ENCODE measurements at regions not wholly inside any gene's neighbourhood (a gene's known extent, or its start where the extent isn't known, plus 50 kb on each side); places are given as distances from the start of the nearest gene placed in this dataset.

DNA sequence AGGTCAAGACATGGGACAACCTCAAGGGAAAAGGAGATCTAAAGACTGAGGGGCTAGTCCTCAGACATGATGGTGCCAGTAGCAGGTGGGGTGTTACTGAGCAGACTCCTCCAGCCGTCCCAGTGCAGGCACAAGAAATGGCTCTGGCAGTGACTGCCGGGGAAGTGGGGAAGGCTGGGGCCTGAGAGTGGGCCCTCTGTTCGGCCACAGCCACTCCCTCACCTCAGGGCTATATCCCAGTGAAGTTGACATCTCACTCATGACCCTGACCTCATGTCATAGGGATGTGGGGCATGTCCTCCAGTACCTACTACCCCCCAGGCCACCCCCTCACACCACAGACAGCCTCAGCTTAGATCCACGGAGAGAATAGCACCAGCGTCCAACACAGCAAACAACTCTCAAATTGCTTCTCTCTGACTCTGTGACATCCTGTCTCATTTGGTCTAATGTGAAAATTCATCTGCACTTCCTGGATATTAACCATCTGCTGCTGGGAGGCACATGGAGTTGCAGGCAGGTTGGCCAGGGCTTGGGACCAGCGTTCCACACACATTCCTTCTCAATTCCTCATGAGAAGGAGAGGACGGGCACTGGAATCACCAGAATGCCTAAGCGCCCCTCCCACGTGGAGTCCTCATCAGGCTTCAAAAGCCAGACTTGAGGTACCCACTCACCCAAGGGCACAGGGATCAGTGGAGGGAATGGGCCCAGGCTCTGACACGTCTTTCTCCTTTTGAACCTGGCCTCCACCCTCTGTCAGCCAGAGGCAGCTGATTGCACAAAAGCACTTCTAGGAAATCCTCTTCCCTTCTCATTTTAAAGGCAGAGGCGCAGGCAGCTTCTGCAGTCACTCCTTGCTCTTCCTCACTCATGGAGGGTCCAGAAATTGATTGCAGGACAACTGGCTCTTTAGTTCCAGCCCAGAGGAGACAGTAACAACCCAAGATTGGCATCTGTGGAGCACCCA lies 163.6 kb upstream of the CST7 start:
- H3K27ac ChIP-seq: no peak overlapping the region
- DNase-seq (ENCODE audit: low spot score): no peak
- H3K4me3 ChIP-seq: no peak overlapping the region
- no peak overlapping the region for H3K4me3 Mint-ChIP-seq
- peak overlapping the region; percentile 81 for H3K27ac Mint-ChIP-seq
- peaks cover 2% of the 10 kb centered on the region for H3K9me3 Mint-ChIP-seq
- no peaks in the 10 kb centered on the region for H3K4me1 ChIP-seq
- no peaks in the 10 kb centered on the region for H4K20me1 ChIP-seq (ENCODE audit: low read depth)
- no peaks in the 10 kb centered on the region for H3F3A ChIP-seq (ENCODE audit: low read depth)
- no peaks in the 10 kb centered on the region for H3K36me3 Mint-ChIP-seq
- peaks cover 2% of the 10 kb centered on the region for H3K4me1 Mint-ChIP-seq
- no peak overlapping the region for H3K4me2 ChIP-seq
- H3K27me3 ChIP-seq: no peaks in the 10 kb centered on the region
- no peak overlapping the region for H2AFZ ChIP-seq (replicated peaks)
- H3K9me3 ChIP-seq (ENCODE audit: low read depth): no peaks in the 10 kb centered on the region
- H3K36me3 ChIP-seq: no peaks in the 10 kb centered on the region
- peaks cover 2% of the 10 kb centered on the region for H3K27me3 Mint-ChIP-seq (ENCODE audit: insufficient read depth, low read depth)
- TF ChIP-seq EZH2phosphoT487 (IDR thresholded peaks at IDR 0.05): no peak
- no peak for TF ChIP-seq CTCF (IDR thresholded peaks at IDR 0.05)
- TF ChIP-seq EZH2 (IDR thresholded peaks at IDR 0.05): no peak
- no peaks in the 10 kb centered on the region for H3K79me2 ChIP-seq (ENCODE audit: low read depth)
- H3K9ac ChIP-seq: no peak overlapping the region

GRCh38 chr20:24786111-24786495 lies 163.0 kb upstream of the CST7 start:
- Histone ChIP-seq H3K79me2 (ENCODE audit: low read depth) (no peaks in the 10 kb centered on the region), H3K4me3 (no peak overlapping the region), H3K27ac (no peak overlapping the region), H2AFZ (replicated peaks) (no peak overlapping the region), H3K9me3 (ENCODE audit: low read depth) (no peaks in the 10 kb centered on the region), H3K36me3 (no peaks in the 10 kb centered on the region), H3F3A (ENCODE audit: low read depth) (no peaks in the 10 kb centered on the region), H4K20me1 (ENCODE audit: low read depth) (no peaks in the 10 kb centered on the region), H3K4me1 (no peaks in the 10 kb centered on the region), H3K9ac (no peak overlapping the region), H3K4me2 (no peak overlapping the region), H3K27me3 (no peaks in the 10 kb centered on the region)
- Mint-ChIP-seq H3K27me3 (ENCODE audit: insufficient read depth, low read depth) (peaks cover 5% of the 10 kb centered on the region), H3K36me3 (no peaks in the 10 kb centered on the region), H3K4me3 (no peak overlapping the region), H3K27ac (no peak overlapping the region), H3K4me1 (peaks cover 5% of the 10 kb centered on the region), H3K9me3 (peaks cover 2% of the 10 kb centered on the region)
- no peak for DNase-seq (ENCODE audit: low spot score)
- TF ChIP-seq EZH2phosphoT487 (IDR thresholded peaks at IDR 0.05) (no peak), CTCF (IDR thresholded peaks at IDR 0.05) (no peak), EZH2 (IDR thresholded peaks at IDR 0.05) (no peak)

GRCh38 chr20:24786646-24787045 lies 162.4 kb upstream of the CST7 start:
- Histone ChIP-seq H4K20me1 (ENCODE audit: low read depth) (no peaks in the 10 kb centered on the region), H3K4me3 (no peak overlapping the region), H3K9me3 (ENCODE audit: low read depth) (no peaks in the 10 kb centered on the region), H3K9ac (no peak overlapping the region), H3K36me3 (no peaks in the 10 kb centered on the region), H3K4me1 (no peaks in the 10 kb centered on the region), H3K27ac (no peak overlapping the region), H3F3A (ENCODE audit: low read depth) (no peaks in the 10 kb centered on the region), H3K79me2 (ENCODE audit: low read depth) (no peaks in the 10 kb centered on the region), H3K27me3 (no peaks in the 10 kb centered on the region), H3K4me2 (no peak overlapping the region), H2AFZ (replicated peaks) (no peak overlapping the region)
- Mint-ChIP-seq H3K27ac (no peak overlapping the region), H3K9me3 (peaks cover 2% of the 10 kb centered on the region), H3K27me3 (ENCODE audit: insufficient read depth, low read depth) (peaks cover 5% of the 10 kb centered on the region), H3K4me3 (no peak overlapping the region), H3K36me3 (no peaks in the 10 kb centered on the region), H3K4me1 (peaks cover 6% of the 10 kb centered on the region)
- TF ChIP-seq EZH2 (IDR thresholded peaks at IDR 0.05): no peak
- DNase-seq (ENCODE audit: low spot score): no peak

GRCh38 chr20:24787071-24787470 lies 162.0 kb upstream of the CST7 start:
- H3K27me3 ChIP-seq: no peaks in the 10 kb centered on the region
- Mint-ChIP-seq H3K27ac (no peak overlapping the region), H3K27me3 (ENCODE audit: insufficient read depth, low read depth) (peaks cover 5% of the 10 kb centered on the region), H3K4me3 (no peak overlapping the region), H3K4me1 (peaks cover 8% of the 10 kb centered on the region), H3K36me3 (no peaks in the 10 kb centered on the region), H3K9me3 (peaks cover 4% of the 10 kb centered on the region)
- no peaks in the 10 kb centered on the region for H4K20me1 ChIP-seq (ENCODE audit: low read depth)
- no peaks in the 10 kb centered on the region for H3F3A ChIP-seq (ENCODE audit: low read depth)
- no peaks in the 10 kb centered on the region for H3K36me3 ChIP-seq
- no peak overlapping the region for H3K9ac ChIP-seq
- H3K4me2 ChIP-seq: no peak overlapping the region
- no peaks in the 10 kb centered on the region for H3K9me3 ChIP-seq (ENCODE audit: low read depth)
- H2AFZ ChIP-seq (replicated peaks): no peak overlapping the region
- H3K79me2 ChIP-seq (ENCODE audit: low read depth): no peaks in the 10 kb centered on the region
- TF ChIP-seq EZH2 (IDR thresholded peaks at IDR 0.05): no peak
- TF ChIP-seq CTCF (IDR thresholded peaks at IDR 0.05): no peak
- no peak for TF ChIP-seq EZH2phosphoT487 (IDR thresholded peaks at IDR 0.05)
- no peaks in the 10 kb centered on the region for H3K4me1 ChIP-seq
- no peak overlapping the region for H3K27ac ChIP-seq
- DNase-seq (ENCODE audit: low spot score): no peak
- no peak overlapping the region for H3K4me3 ChIP-seq

Data from neural progenitor cell (in vitro differentiated cells).